Thyroid gland (tissue), 4 donors: ENCODE measurements at regions not wholly inside any gene's neighbourhood (a gene's known extent, or its start where the extent isn't known, plus 50 kb on each side); places are given as distances from the start of the nearest gene placed in this dataset.

Source experiments
- POLR2A ChIP-seq, 2 donors: fragments of 450-650 bp; IDR thresholded peaks; one replicate each; pipeline ENCODE4 v1.6.1; 2017; ENCODE audit warnings: antibody characterized with exemption in 2 of 2, mild to moderate bottlenecking in 2 of 2, moderate library complexity in 1 of 2
- TF ChIP-seq, protein P1 (sequence below), 6 experiments: fragments of 200-600 bp in 3 of 6; fragments of 450-650 bp in 3 of 6; sonication (generic) in 3 of 6; IDR thresholded peaks; one replicate each; pipeline ENCODE4 v1.5.1; 2016 to 2019; ENCODE audit warnings: antibody characterized with exemption in 6 of 6, mild to moderate bottlenecking in 2 of 6, inconsistent platforms in 1 of 6, moderate library complexity in 1 of 6

DNA sequence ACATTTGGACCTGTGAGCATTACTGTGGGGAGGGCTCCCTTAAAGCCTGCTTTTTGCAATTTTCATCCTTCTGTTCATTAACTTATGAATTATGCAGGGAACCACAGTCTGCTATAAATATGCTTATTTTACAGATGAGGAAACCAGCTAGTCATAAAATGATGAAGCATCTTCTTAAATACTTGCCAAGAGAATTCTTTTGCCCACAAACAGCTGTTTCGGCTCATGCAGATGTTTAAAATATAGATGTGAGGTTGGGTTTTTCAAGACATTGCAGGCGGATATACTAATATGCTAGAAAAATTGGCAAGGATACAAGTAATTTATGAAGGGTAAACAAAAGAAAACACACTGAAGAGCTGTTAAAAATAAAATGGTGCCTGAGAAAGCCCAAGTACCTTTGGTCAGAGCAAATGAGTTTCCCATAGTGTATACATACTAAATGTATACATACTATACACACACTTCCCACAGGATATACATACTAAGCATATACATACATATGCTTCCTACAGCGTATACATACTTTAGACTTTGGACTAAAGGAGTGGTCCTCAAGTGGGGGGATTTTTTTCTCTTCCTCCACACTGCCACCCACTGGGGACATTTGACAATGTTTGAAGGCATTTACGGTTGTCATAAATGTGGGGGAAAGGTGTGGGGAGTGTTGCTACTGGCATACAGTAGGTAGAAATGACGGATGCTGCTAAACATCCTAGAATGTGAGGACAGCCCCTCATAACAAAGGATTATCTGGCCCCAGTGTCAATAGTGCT, 164.9 kb upstream of the CSNK1A1L start:
- TF ChIP-seq, protein P1, sequence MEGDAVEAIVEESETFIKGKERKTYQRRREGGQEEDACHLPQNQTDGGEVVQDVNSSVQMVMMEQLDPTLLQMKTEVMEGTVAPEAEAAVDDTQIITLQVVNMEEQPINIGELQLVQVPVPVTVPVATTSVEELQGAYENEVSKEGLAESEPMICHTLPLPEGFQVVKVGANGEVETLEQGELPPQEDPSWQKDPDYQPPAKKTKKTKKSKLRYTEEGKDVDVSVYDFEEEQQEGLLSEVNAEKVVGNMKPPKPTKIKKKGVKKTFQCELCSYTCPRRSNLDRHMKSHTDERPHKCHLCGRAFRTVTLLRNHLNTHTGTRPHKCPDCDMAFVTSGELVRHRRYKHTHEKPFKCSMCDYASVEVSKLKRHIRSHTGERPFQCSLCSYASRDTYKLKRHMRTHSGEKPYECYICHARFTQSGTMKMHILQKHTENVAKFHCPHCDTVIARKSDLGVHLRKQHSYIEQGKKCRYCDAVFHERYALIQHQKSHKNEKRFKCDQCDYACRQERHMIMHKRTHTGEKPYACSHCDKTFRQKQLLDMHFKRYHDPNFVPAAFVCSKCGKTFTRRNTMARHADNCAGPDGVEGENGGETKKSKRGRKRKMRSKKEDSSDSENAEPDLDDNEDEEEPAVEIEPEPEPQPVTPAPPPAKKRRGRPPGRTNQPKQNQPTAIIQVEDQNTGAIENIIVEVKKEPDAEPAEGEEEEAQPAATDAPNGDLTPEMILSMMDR (IDR thresholded peaks at IDR 0.05), result no peak
- TF ChIP-seq POLR2A (IDR thresholded peaks at IDR 0.05), result no peak
